DND-41 (cell line): ENCODE measurements at regions not wholly inside any gene's neighbourhood (a gene's known extent, or its start where the extent isn't known, plus 50 kb on each side); places are given as distances from the start of the nearest gene placed in this dataset.
"Not testable (repeated sequence)": the region's sequence is repeated elsewhere in the genome, so short reads cannot be mapped to it uniquely, and the experiment has no call there.

Experiments used
- ATAC-seq: fragments of 200-7000 bp; cut with Tn5 transposase; 3 replicates; pipeline ENCODE4 v1.9.1; 2021; ENCODE audit warnings: low read depth; ENCODE audit not compliant: insufficient read depth
- DNase-seq: peaks from one replicate; pipeline ENCODE4 v3.0.0-alpha.2; 2020
- H2AFZ ChIP-seq: 2 replicates; pipeline ENCODE4 v1.6.0; 2012; ENCODE audit warnings: low read depth, low read length
- H3K27ac ChIP-seq: 2 replicates; pipeline ENCODE4 v1.5.1; 2012; ENCODE audit warnings: low read length, inconsistent platforms
- H3K27me3 ChIP-seq: fragments of 200-600 bp; sonication (generic); 2 replicates; pipeline ENCODE4 v1.6.0; 2012; ENCODE audit warnings: low read length, mild to moderate bottlenecking, inconsistent platforms; ENCODE audit not compliant: insufficient read depth, poor library complexity
- H3K36me3 ChIP-seq: 2 replicates; pipeline ENCODE4 v1.5.1; 2012; ENCODE audit warnings: low read length, inconsistent platforms; ENCODE audit not compliant: insufficient read depth
- H3K4me1 ChIP-seq: 2 replicates; pipeline ENCODE4 v1.5.1; 2012; ENCODE audit warnings: mild to moderate bottlenecking, low read length; ENCODE audit not compliant: insufficient read depth
- H3K4me2 ChIP-seq: 2 replicates; pipeline ENCODE4 v1.6.0; 2012; ENCODE audit warnings: mild to moderate bottlenecking, moderate library complexity, low read length, inconsistent platforms; ENCODE audit not compliant: insufficient read depth
- H3K4me3 ChIP-seq, 2 experiments: fragments of 200-600 bp in 1 of 2; shearing (Covaris generic) in 1 of 2; 2 replicates each; pipeline ENCODE4 v1.5.1; 2012 to 2016; ENCODE audit warnings: inconsistent platforms in 2 of 2, low read length in 2 of 2, mild to moderate bottlenecking in 2 of 2, low read depth in 1 of 2, moderate library complexity in 1 of 2
- H3K79me2 ChIP-seq: 2 replicates; pipeline ENCODE4 v1.6.0; 2012; ENCODE audit warnings: low read length, inconsistent platforms; ENCODE audit not compliant: insufficient read depth
- H3K9ac ChIP-seq: 2 replicates; pipeline ENCODE4 v1.6.0; 2012; ENCODE audit warnings: low read depth, mild to moderate bottlenecking, inconsistent platforms, low read length, moderate library complexity
- H3K9me3 ChIP-seq: 2 replicates; pipeline ENCODE4 v1.5.1; 2012; ENCODE audit warnings: low read length, moderate library complexity, mild to moderate bottlenecking, inconsistent platforms; ENCODE audit not compliant: insufficient read depth, severe bottlenecking
- H4K20me1 ChIP-seq: 2 replicates; pipeline ENCODE4 v1.6.0; 2012; ENCODE audit warnings: low read length; ENCODE audit not compliant: insufficient read depth

DNA sequence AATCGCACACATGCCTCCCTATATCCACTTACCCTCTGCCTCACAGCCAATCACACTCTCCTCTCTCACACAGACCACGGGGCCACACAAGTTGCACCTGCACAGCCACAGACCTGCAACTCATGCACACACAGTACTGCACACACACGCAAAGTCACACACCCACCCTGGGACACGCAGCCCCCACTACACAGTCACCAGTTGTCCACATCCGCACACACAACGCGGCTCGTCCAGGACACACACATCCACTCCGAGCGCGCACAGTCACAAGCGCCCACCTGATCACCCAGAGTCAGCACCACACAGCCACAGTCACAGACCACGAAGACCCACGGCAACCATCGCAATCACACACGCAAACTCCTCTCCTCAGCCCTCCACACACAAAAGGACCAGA is 387.3 kb downstream of the CNTNAP3B start:
- not testable (repeated sequence) for H3K4me3 ChIP-seq, H3K9me3 ChIP-seq, H3K79me2 ChIP-seq, H3K36me3 ChIP-seq, H3K4me1 ChIP-seq, ATAC-seq, DNase-seq, H3K27me3 ChIP-seq, H3K27ac ChIP-seq, H2AFZ ChIP-seq, H3K4me2 ChIP-seq, H3K9ac ChIP-seq, H4K20me1 ChIP-seq

DNA sequence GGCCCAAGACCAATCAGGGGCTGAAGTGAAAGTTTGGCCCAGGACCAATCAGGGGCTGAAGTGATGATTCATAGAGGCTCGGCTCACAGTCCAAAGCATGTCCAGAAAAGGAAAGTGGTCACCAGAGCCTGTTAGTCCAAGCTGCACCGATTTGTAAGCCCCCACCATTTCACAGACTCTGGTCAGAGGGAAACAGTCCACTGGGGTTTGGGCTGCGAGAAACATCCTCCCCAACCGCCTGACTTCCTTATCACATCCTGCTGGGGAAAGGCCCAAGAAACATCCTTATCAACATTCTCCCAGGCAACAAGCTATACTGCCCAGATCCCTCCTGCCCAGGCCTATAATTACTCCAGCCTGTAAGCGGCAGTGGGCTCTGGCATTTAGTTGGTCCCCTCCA is 388.1 kb downstream of the CNTNAP3B start:
- not testable (repeated sequence) for DNase-seq, ATAC-seq, H4K20me1 ChIP-seq, H3K4me2 ChIP-seq, H3K27ac ChIP-seq, H3K9me3 ChIP-seq, H2AFZ ChIP-seq, H3K79me2 ChIP-seq, H3K9ac ChIP-seq, H3K27me3 ChIP-seq, H3K4me1 ChIP-seq, H3K4me3 ChIP-seq, H3K36me3 ChIP-seq

DNA sequence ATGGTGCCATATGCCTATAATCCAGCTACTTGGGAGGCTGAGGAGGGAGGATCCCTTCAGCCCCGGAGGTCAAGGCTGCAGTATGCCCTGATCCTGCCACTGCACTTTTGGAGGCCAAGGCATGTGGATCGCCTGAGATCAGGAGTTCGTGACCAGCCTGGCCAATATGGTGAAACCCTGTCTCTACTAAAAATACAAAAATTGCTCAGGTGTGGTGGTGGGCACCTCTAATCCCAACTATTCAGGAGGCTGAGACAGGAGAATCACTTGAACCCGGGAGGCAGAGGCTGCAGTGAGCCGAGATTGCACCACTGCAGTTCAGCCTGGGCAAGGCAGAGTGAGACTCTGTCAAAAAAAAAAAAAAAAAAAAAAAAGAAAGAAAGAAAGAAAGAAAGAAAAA is 390.5 kb downstream of the CNTNAP3B start:
- H3K4me3 ChIP-seq, ATAC-seq, H3K4me2 ChIP-seq, H4K20me1 ChIP-seq, H3K27ac ChIP-seq, H3K36me3 ChIP-seq, H3K79me2 ChIP-seq, H3K9ac ChIP-seq, H3K9me3 ChIP-seq, H3K27me3 ChIP-seq, DNase-seq, H3K4me1 ChIP-seq, H2AFZ ChIP-seq: not testable (repeated sequence)

DNA sequence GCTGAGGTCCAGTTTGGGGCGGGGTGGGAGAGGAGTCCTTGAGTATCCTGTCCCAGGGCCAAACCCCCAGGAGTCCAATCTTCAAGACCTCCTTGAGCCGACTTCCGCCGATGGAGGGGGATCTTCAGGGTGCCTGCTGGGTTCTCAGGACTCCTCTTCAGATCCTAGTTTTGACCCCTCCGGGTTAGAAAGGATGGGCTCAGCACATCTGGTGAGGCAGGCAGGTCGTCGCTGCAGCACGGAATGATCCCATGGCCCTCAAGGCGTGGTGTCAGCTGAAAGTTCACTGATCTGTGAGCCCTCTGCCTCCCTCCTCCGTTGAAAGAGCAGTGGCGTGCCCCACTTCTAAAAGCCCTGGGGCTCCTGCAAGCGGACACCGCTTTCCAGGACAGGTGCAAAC is 430.0 kb downstream of the CNTNAP3B start:
- H3K4me1 ChIP-seq, H3K79me2 ChIP-seq, H3K4me2 ChIP-seq, H3K36me3 ChIP-seq, H4K20me1 ChIP-seq, H3K9ac ChIP-seq, H3K27me3 ChIP-seq, H2AFZ ChIP-seq, ATAC-seq, H3K27ac ChIP-seq, H3K9me3 ChIP-seq, DNase-seq, H3K4me3 ChIP-seq: not testable (repeated sequence)

DNA sequence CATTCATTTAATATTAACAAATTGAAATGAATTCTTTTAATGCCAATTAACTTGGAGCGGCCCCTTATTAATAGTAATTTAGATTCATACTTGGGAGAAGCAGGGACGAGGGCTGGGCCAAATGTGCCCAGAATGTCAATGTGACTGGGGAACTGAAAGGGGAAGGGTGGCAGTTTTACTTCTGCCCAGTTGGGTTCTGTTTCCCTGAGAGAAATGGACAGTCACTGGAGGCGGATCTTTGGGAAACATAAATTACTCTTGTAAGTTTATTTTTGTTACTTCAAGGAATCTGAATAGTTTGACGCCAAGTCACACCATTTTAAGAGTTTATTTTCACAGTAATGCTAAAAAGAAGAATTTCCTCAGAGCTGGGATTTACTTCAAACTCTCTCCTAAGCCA is 432.1 kb downstream of the CNTNAP3B start:
- H3K36me3 ChIP-seq, H2AFZ ChIP-seq, H3K4me2 ChIP-seq, H3K27ac ChIP-seq, H3K9ac ChIP-seq, H4K20me1 ChIP-seq, H3K4me3 ChIP-seq, DNase-seq, H3K9me3 ChIP-seq, ATAC-seq, H3K4me1 ChIP-seq, H3K79me2 ChIP-seq, H3K27me3 ChIP-seq: not testable (repeated sequence)

GRCh38 chr9:41679312-41679711 is 449.9 kb downstream of the CNTNAP3B start:
- H3K4me3 ChIP-seq, H3K9me3 ChIP-seq, H3K9ac ChIP-seq, H3K27ac ChIP-seq, H3K36me3 ChIP-seq, H2AFZ ChIP-seq, H3K27me3 ChIP-seq, DNase-seq, H3K4me1 ChIP-seq, H3K4me2 ChIP-seq, H3K79me2 ChIP-seq, ATAC-seq, H4K20me1 ChIP-seq: not testable (repeated sequence)

- H3K9me3 ChIP-seq, H3K4me1 ChIP-seq, H3K27ac ChIP-seq, DNase-seq, H3K36me3 ChIP-seq, H3K4me3 ChIP-seq, H3K27me3 ChIP-seq, H4K20me1 ChIP-seq, ATAC-seq, H3K9ac ChIP-seq, H2AFZ ChIP-seq, H3K4me2 ChIP-seq, H3K79me2 ChIP-seq: not testable (repeated sequence)
These were observed 465.7 kb downstream of the CNTNAP3B start for GRCh38 chr9:41663497-41664036.

DNA sequence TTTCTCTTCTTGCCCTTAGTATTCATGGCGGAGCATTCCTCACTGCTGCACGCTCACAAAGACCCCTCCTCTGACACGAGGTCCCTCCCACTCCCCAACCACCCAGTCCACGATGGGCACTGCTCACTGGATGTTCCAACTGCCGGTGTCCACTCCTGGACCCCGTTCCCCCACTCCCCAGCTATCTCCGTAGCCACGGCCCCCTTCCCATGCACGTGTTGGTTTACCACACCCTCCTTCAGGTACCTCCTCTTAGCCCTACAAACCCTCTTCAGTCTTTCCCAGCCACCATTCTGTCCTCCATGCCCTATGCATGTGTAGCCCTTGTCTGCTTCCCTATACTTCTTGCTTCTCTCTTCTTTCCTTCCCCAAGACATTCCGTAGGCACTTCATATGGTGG is 469.6 kb upstream of the ZNG1F start:
- not testable (repeated sequence) for H3K79me2 ChIP-seq, H3K27ac ChIP-seq, H4K20me1 ChIP-seq, H3K4me1 ChIP-seq, H2AFZ ChIP-seq, DNase-seq, H3K36me3 ChIP-seq, H3K4me3 ChIP-seq, H3K9ac ChIP-seq, H3K9me3 ChIP-seq, H3K4me2 ChIP-seq, ATAC-seq, H3K27me3 ChIP-seq
